Heart right ventricle (tissue), 16 donors: ENCODE measurements at regions not wholly inside any gene's neighbourhood (a gene's known extent, or its start where the extent isn't known, plus 50 kb on each side); places are given as distances from the start of the nearest gene placed in this dataset.

ENCODE experiments used
- ATAC-seq, 8 donors: fragments of 200-7000 bp; cut with Tn5 transposase; one replicate each; pipeline ENCODE4 v1.9.1; 2020; ENCODE audit warnings: mild to moderate bottlenecking in 8 of 8, moderate library complexity in 8 of 8, moderate number of reproducible peaks in 1 of 8
- DNase-seq, 2 donors: peaks; one replicate each; pipeline ENCODE4 v3.0.0-alpha.2; 2020
- H3K27ac ChIP-seq, 10 donors: fragments of 200-600 bp; sonication (generic) in 2 of 10; one replicate each; pipeline versions ENCODE4 v1.5.0 to v1.8.0; 2020 to 2022; ENCODE audit warnings: mild to moderate bottlenecking in 3 of 10
- H3K27me3 ChIP-seq, 7 donors: fragments of 200-600 bp; one replicate each; pipeline ENCODE4 v1.8.0; 2021 to 2022; ENCODE audit warnings: mild to moderate bottlenecking in 2 of 7
- H3K36me3 ChIP-seq, 9 donors: fragments of 200-600 bp; sonication (generic) in 1 of 9; one replicate each; pipeline versions ENCODE4 v1.5.0 to v1.8.0; 2020 to 2022; ENCODE audit warnings: mild to moderate bottlenecking in 2 of 9
- H3K4me1 ChIP-seq, 9 donors: fragments of 200-600 bp; sonication (generic) in 1 of 9; one replicate each; pipeline versions ENCODE4 v1.5.0 to v1.8.0; 2020 to 2022; ENCODE audit warnings: mild to moderate bottlenecking in 4 of 9
- H3K4me3 ChIP-seq, 10 donors: fragments of 200-600 bp; sonication (generic) in 2 of 10; one replicate each; pipeline versions ENCODE4 v1.5.0 to v1.8.0; 2020 to 2022; ENCODE audit warnings: mild to moderate bottlenecking in 7 of 10, moderate library complexity in 2 of 10
- H3K9me3 ChIP-seq, 11 donors: fragments of 200-600 bp in 10 of 11; sonication (generic) in 2 of 11; one replicate each; pipeline versions ENCODE4 v1.5.0 to v1.8.0; 2013 to 2022; ENCODE audit warnings: mild to moderate bottlenecking in 2 of 11, control low read depth in 1 of 11, moderate library complexity in 1 of 11
- WGBS, 2 donors: extraction: QIAGEN DNeasy Blood & Tissue Kit; methylation state at CpG; one replicate each; pipeline ENCODE4 v1.1.7; 2013; ENCODE audit warnings: inconsistent platforms in 1 of 2; 5-methylcytosine and 5-hydroxymethylcytosine counted together
- intact Hi-C, 10 donors: fragments of 100-400 bp; cut with DNase I; formaldehyde crosslinking; loops; one replicate each; pipeline versions ENCODE4 v1.11.1 to v1.14.2; 2022
- TF ChIP-seq, protein P1 (sequence below), 9 donors: fragments of 200-600 bp; sonication (generic) in 2 of 9; IDR thresholded peaks; one replicate each; pipeline versions ENCODE4 v1.5.0 to v1.8.0; 2021 to 2022; ENCODE audit warnings: antibody characterized with exemption in 9 of 9, mild to moderate bottlenecking in 5 of 9, moderate library complexity in 1 of 9
- donor health status: Arrhythmogenic right ventricular cardiomyopathy.
- donor health status: ischemic (EF 13 %, LVEDD 7.1; RV severe dilation, severe dysfunction).
- donor health status: healthy with polysubstance abuse.
- donor health status: DM: no; HTN: yes; CAD: no.
- donor health status: DM: no; HTN: no; CAD: no.
- donor health status: ischemic (EF 25% LVEDD 6.9; RV normal size, moderate dysfunction).
- donor health status: ischemic (EF 25% LVEDD 5.7; RV mildly dilated, moderate dysfunction).
- donor health status: healthy.
- donor health status: DM: yes; HTN: yes; CAD: no.
- donor health status: Ischemic cardiomyopathy.
- donor health status: ischemic (EF 35%, LVEDD 5.7; RV mildly dilated, moderate dysfunction).
- donor health status: nonischemic (EF 11% LVEDD 7.7; RV severe dilation, severe dysfunction).
- donor health status: DM: yes; HTN: yes; CAD: no.
- donor health status: PGD.
- donor health status: ischemic (EF 29% LVEDD 5.4; RV normal size, mild dysfunction).
- donor health status: nonischemic (EF 23%, LVEDD 6.1; RV moderate dilation, normal function).

DNA sequence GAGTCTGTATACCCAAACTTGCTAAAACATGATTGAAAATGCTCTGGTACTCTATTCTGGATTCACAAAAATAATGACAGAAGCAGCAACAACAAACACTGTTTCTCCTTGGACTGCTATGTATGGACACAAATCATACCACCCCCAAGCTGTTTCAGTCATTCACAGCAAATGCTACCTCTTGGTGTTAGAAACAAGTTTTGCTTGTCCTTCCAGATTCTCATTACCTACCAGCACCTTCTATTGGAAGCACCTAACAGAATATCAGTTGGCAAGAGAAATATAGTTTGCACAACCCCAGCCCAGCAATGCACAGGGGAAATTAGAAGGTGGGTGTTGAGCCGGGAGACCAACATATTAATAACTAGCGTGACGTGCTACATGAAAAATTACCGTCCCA, 1950.9 kb downstream of the C4orf33 start:
- Histone ChIP-seq H3K27ac (no peak overlapping the region), H3K9me3 (no peaks in the 10 kb centered on the region), H3K4me1 (no peaks in the 10 kb centered on the region), H3K36me3 (no peaks in the 10 kb centered on the region), H3K27me3 (no peaks in the 10 kb centered on the region), H3K4me3 (no peak overlapping the region)
- intact Hi-C loops = no loop called here
- DNase-seq (no peak), ATAC-seq (no peak)
- TF ChIP-seq, protein P1, sequence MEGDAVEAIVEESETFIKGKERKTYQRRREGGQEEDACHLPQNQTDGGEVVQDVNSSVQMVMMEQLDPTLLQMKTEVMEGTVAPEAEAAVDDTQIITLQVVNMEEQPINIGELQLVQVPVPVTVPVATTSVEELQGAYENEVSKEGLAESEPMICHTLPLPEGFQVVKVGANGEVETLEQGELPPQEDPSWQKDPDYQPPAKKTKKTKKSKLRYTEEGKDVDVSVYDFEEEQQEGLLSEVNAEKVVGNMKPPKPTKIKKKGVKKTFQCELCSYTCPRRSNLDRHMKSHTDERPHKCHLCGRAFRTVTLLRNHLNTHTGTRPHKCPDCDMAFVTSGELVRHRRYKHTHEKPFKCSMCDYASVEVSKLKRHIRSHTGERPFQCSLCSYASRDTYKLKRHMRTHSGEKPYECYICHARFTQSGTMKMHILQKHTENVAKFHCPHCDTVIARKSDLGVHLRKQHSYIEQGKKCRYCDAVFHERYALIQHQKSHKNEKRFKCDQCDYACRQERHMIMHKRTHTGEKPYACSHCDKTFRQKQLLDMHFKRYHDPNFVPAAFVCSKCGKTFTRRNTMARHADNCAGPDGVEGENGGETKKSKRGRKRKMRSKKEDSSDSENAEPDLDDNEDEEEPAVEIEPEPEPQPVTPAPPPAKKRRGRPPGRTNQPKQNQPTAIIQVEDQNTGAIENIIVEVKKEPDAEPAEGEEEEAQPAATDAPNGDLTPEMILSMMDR (IDR thresholded peaks at IDR 0.05) = no peak
- whole genome bisulfite sequencing, 2 donors = 89% methylated on average over 4 of the region's 4 CpGs

- TF ChIP-seq, protein P1 (IDR thresholded peaks at IDR 0.05) = no peak
- H3K9me3 ChIP-seq = peaks cover 0 to 15% (median 0%) of the 10 kb centered on the region in 11 donors
- ATAC-seq (no peak), DNase-seq (no peak)
- H3K27ac ChIP-seq = no peak overlapping the region
- no peaks in the 10 kb centered on the region for H3K4me1 ChIP-seq
- WGBS, 2 donors = 54 to 60% methylated on average over 2 of the region's 2 CpGs
- H3K36me3 ChIP-seq = no peaks in the 10 kb centered on the region
- intact Hi-C loops = no loop called here
- no peak overlapping the region for H3K4me3 ChIP-seq
- no peaks in the 10 kb centered on the region for H3K27me3 ChIP-seq
These were observed 1956.7 kb downstream of the C4orf33 start for GRCh38 chr4:131052646-131053045.

DNA sequence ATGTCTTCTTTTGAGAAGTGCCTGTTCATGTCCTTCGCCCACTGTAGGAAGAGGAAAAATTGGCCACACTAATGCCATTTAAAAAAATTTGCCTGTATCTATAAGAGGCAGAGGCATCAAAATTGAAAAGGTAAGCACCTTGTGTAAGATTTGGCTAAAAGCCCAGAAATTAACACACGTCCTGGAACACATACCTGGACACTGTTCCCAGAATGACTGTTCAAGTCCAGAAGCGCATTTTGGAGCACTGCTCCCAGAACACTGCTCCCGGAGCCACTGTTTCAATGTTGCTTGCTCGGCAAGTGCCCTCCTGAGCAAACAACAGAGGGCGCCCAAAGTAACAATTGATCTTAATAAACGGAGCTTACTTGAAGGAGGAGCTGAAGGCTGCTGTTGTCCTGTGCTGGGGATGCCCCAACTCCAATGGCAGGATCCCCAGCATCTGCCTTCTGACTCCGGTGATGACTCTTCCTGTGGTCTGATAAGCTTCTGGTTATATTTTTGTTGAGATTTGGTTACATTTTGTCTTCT, 1958.6 kb downstream of the C4orf33 start:
- TF ChIP-seq, protein P1 (IDR thresholded peaks at IDR 0.05) = no peak
- DNase-seq (no peak), ATAC-seq (no peak)
- no peaks in the 10 kb centered on the region for H3K36me3 ChIP-seq
- intact Hi-C loops = no loop called here
- WGBS, 2 donors = 81 to 87% methylated on average over 8 of the region's 8 CpGs
- no peak overlapping the region for H3K27ac ChIP-seq
- no peaks in the 10 kb centered on the region for H3K4me1 ChIP-seq
- H3K9me3 ChIP-seq = peaks cover 0 to 19% (median 0%) of the 10 kb centered on the region in 11 donors
- no peak overlapping the region for H3K4me3 ChIP-seq
- H3K27me3 ChIP-seq = no peaks in the 10 kb centered on the region

DNA sequence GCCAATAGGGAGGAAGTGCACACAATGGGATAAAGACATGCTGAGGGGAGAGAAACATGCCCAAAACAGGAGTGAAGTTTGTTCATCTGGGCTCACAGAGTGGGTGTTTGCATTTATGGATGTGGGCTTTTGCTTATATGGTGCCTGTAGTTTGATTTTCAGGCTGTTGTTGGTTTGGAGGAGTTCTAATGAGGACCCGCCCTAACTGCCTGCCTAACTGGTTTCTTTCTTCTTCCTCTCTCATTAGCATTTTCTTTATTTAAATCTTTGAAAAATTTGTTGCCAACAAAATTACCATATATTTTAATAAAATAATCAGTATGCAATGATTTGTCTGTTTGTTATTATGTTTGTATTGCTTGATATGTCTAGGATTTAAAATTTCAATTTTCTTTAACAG, 1965.8 kb downstream of the C4orf33 start:
- ATAC-seq (no peak), DNase-seq (no peak)
- H3K36me3 ChIP-seq = no peaks in the 10 kb centered on the region
- no peak overlapping the region for H3K4me3 ChIP-seq
- 77 to 89% methylated on average over 1 of the region's 1 CpG for WGBS, 2 donors
- H3K27ac ChIP-seq = no peak overlapping the region
- intact Hi-C loops = no loop called here
- peaks cover 0 to 64% (median 15%) of the 10 kb centered on the region in 11 donors for H3K9me3 ChIP-seq
- TF ChIP-seq, protein P1 (IDR thresholded peaks at IDR 0.05) = no peak
- H3K27me3 ChIP-seq = no peaks in the 10 kb centered on the region
- no peaks in the 10 kb centered on the region for H3K4me1 ChIP-seq
